H1 (cell line): ENCODE measurements at regions not wholly inside any gene's neighbourhood (a gene's known extent, or its start where the extent isn't known, plus 50 kb on each side); places are given as distances from the start of the nearest gene placed in this dataset.

ENCODE experiments used
- CHD2 ChIP-seq: IDR thresholded peaks from 2 replicates; pipeline ENCODE4 v1.6.1; 2012; ENCODE audit warnings: low read length, improper control_type of control experiment
- CREB1 ChIP-seq: IDR thresholded peaks from 2 replicates; pipeline ENCODE4 v1.6.1; 2012; ENCODE audit warnings: inconsistent platforms
- CTCF ChIP-seq, 3 experiments: IDR thresholded peaks; 1 replicate in 2 of 3; 2 replicates in 1 of 3; pipeline versions ENCODE4 v1.5.1 to v1.6.1; 2011; ENCODE audit warnings: low read length in 3 of 3, mild to moderate bottlenecking in 3 of 3, inconsistent platforms in 2 of 3, low read depth in 1 of 3, moderate library complexity in 1 of 3; ENCODE audit not compliant: insufficient read depth in 1 of 3; ENCODE audit errors: control extremely low read depth in 1 of 3
- EP300 ChIP-seq, 2 experiments: IDR thresholded peaks; 1 replicate in 1 of 2; 2 replicates in 1 of 2; pipeline ENCODE4 v1.6.1; 2011 to 2012; ENCODE audit warnings: low read depth in 2 of 2, low read length in 2 of 2, mild to moderate bottlenecking in 2 of 2, borderline replicate concordance in 1 of 2, inconsistent platforms in 1 of 2, moderate library complexity in 1 of 2
- EZH2 ChIP-seq: fragments of 200-600 bp; sonication (generic); IDR thresholded peaks from 2 replicates; pipeline ENCODE4 v1.7.1; 2012; ENCODE audit warnings: low read depth, mild to moderate bottlenecking, moderate library complexity, low read length, inconsistent platforms; ENCODE audit not compliant: severe bottlenecking
- POLR2A ChIP-seq, 2 experiments: IDR thresholded peaks; 1 replicate in 1 of 2; 2 replicates in 1 of 2; pipeline ENCODE4 v1.6.1; 2011; ENCODE audit warnings: low read depth in 2 of 2, low read length in 2 of 2, mild to moderate bottlenecking in 2 of 2; ENCODE audit errors: control extremely low read depth in 1 of 2
- RAD21 ChIP-seq, 2 experiments: IDR thresholded peaks in 1 of 2; conservative IDR thresholded peaks in 1 of 2; 2 replicates each; pipeline ENCODE4 v1.6.1; 2011; ENCODE audit warnings: low read depth in 2 of 2, low read length in 2 of 2, improper control_type of control experiment in 1 of 2, inconsistent platforms in 1 of 2, mild to moderate bottlenecking in 1 of 2, moderate library complexity in 1 of 2
- SIX5 ChIP-seq: IDR thresholded peaks from 2 replicates; pipeline ENCODE4 v1.6.1; 2011; ENCODE audit warnings: mild to moderate bottlenecking, low read depth, low read length
- SP1 ChIP-seq: IDR thresholded peaks from 2 replicates; pipeline ENCODE4 v1.6.1; 2011; ENCODE audit warnings: low read depth, low read length

GRCh38 chr16:86713021-86713631 lies 134.8 kb downstream of the FOXL1 start:
- no peak for TF ChIP-seq SIX5
- TF ChIP-seq EP300 (IDR thresholded peaks at IDR 0.05; ENCODE audit: borderline replicate concordance in 1 of 2, low read depth in 2 of 2, low read length in 2 of 2), result no peak
- no peak for TF ChIP-seq RAD21 (IDR thresholded peaks at IDR 0.05 in 1 of 2, conservative IDR thresholded peaks at IDR 0.05 in 1 of 2; ENCODE audit: low read depth in 2 of 2, low read length in 2 of 2)
- no peak for TF ChIP-seq CTCF (IDR thresholded peaks at IDR 0.05; ENCODE audit: control extremely low read depth in 1 of 3, insufficient read depth in 1 of 3, low read depth in 1 of 3, low read length in 3 of 3)
- no peak for TF ChIP-seq POLR2A (IDR thresholded peaks at IDR 0.05; ENCODE audit: control extremely low read depth in 1 of 2, low read depth in 2 of 2, low read length in 2 of 2)
- no peak for TF ChIP-seq CREB1
- TF ChIP-seq CHD2, result no peak
- TF ChIP-seq EZH2, result no peak
- TF ChIP-seq SP1, result no peak
